ENCODE measurements at regions not wholly inside any gene's neighbourhood (a gene's known extent, or its start where the extent isn't known, plus 50 kb on each side); places are given as distances from the start of the nearest gene placed in this dataset.

- H3K27me3 ChIP-seq = no peaks in the 10 kb centered on the region
- H3K4me3 ChIP-seq (ENCODE audit: low read depth, low read length) = no peak overlapping the region
- DNase-seq = no peak
- no peaks in the 10 kb centered on the region for H3K9me3 ChIP-seq
- H3K4me1 ChIP-seq = no peaks in the 10 kb centered on the region
- no peaks in the 10 kb centered on the region for H3K36me3 ChIP-seq
- TF ChIP-seq CTCF (IDR thresholded peaks at IDR 0.05; ENCODE audit: low read depth, low read length) = no peak
These were observed 614.6 kb downstream of the SUCLG1 start for GRCh38 chr2:83844490-83844889.

- no peak for DNase-seq
- Histone ChIP-seq H3K4me1 (no peaks in the 10 kb centered on the region), H3K36me3 (no peaks in the 10 kb centered on the region), H3K9me3 (no peaks in the 10 kb centered on the region), H3K4me3 (ENCODE audit: low read depth, low read length) (no peak overlapping the region), H3K27me3 (no peaks in the 10 kb centered on the region)
- no peak for TF ChIP-seq CTCF (IDR thresholded peaks at IDR 0.05; ENCODE audit: low read depth, low read length)
These were observed 616.7 kb downstream of the SUCLG1 start for GRCh38 chr2:83842421-83842820.

GRCh38 chr2:83837823-83838222 is 621.3 kb downstream of the SUCLG1 start:
- no peak overlapping the region for H3K4me3 ChIP-seq (ENCODE audit: low read depth, low read length)
- no peaks in the 10 kb centered on the region for H3K27me3 ChIP-seq
- H3K4me1 ChIP-seq = no peaks in the 10 kb centered on the region
- no peak for TF ChIP-seq CTCF (IDR thresholded peaks at IDR 0.05; ENCODE audit: low read depth, low read length)
- H3K36me3 ChIP-seq = no peaks in the 10 kb centered on the region
- no peak for DNase-seq
- H3K9me3 ChIP-seq = no peaks in the 10 kb centered on the region

GRCh38 chr2:83827618-83828017 is 631.5 kb downstream of the SUCLG1 start:
- no peak for TF ChIP-seq CTCF (IDR thresholded peaks at IDR 0.05; ENCODE audit: low read depth, low read length)
- no peaks in the 10 kb centered on the region for H3K9me3 ChIP-seq

GRCh38 chr2:83826577-83826976 is 632.5 kb downstream of the SUCLG1 start:
- no peak for DNase-seq
- Histone ChIP-seq H3K4me3 (ENCODE audit: low read depth, low read length) (no peak overlapping the region), H3K36me3 (no peaks in the 10 kb centered on the region), H3K9me3 (no peaks in the 10 kb centered on the region), H3K27me3 (no peaks in the 10 kb centered on the region), H3K4me1 (no peaks in the 10 kb centered on the region)
- TF ChIP-seq CTCF (IDR thresholded peaks at IDR 0.05; ENCODE audit: low read depth, low read length) = no peak

More at GRCh38 chr2:83827618-83828017, 631.5 kb downstream of the SUCLG1 start:
- no peak for DNase-seq
- H3K36me3 ChIP-seq = no peaks in the 10 kb centered on the region
- no peaks in the 10 kb centered on the region for H3K4me1 ChIP-seq
- H3K4me3 ChIP-seq (ENCODE audit: low read depth, low read length) = no peak overlapping the region
- H3K27me3 ChIP-seq = no peaks in the 10 kb centered on the region

GRCh38 chr2:83823229-83823628 is 635.9 kb downstream of the SUCLG1 start:
- Histone ChIP-seq H3K4me3 (ENCODE audit: low read depth, low read length) (no peak overlapping the region), H3K27me3 (no peaks in the 10 kb centered on the region), H3K9me3 (no peaks in the 10 kb centered on the region), H3K36me3 (no peaks in the 10 kb centered on the region), H3K4me1 (no peaks in the 10 kb centered on the region)
- no peak for DNase-seq
- TF ChIP-seq CTCF (IDR thresholded peaks at IDR 0.05; ENCODE audit: low read depth, low read length) = no peak
